GM19025 (cell line): ENCODE measurements at regions not wholly inside any gene's neighbourhood (a gene's known extent, or its start where the extent isn't known, plus 50 kb on each side); places are given as distances from the start of the nearest gene placed in this dataset.
"Not testable (repeated sequence)": the region's sequence is repeated elsewhere in the genome, so short reads cannot be mapped to it uniquely, and the experiment has no call there.

Experiments
- ATAC-seq: cut with Tn5 transposase; IDR thresholded peaks from one replicate; pipeline ENCODE4 v1.9.1; 2021; ENCODE audit warnings: mild to moderate bottlenecking, low read depth, moderate library complexity; ENCODE audit not compliant: unreplicated experiment

DNA sequence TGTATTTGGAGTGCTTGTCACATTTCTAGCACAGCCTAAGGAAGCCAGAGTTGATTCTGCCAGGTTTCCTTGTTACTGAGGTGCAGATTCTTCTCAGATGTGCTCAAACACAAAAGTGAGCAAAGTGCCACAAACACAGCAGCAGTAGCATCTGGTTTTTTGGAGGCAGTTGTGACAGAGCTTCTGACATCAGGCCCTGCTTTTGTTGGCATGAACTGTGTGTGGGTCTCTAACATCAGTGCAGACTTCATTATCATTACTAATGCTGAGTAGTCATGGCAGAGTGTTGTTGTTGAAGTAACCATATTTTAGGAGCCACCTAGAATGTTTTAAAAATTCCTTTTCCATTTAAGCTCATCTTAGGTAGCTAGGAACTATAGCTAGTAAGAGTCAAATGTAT lies 656.6 kb downstream of the ANKRD50 start:
- no peak for ATAC-seq

DNA sequence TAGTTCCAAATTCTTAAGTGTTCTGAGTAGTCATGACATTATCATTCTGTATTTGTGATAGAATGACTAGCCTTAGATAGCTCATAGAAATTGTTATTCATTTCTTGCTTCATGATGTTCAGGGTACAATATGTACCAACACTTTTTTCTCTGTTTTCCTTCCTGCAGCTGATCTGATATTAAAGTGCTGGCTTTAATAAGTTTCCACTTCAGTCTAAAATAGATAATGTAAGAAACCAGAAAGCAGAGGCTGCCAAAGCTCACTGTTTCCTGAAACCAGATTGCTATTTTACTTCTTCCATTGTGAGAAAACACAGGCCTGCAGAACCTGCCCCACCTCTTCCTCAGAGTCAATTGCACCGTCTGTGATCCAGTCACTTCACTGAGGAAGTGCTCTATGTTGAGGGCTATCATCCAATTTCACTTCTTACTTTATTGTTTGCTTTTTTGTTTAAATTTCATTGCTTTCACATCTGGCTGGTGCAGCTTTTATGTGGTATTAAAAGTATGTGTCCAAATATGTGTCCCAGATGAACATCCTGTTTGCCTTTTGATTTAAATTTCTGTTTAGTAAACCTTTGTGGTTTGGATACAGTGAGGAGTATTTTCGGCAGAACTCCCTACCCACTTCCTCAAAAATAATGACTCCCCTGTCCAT lies 652.1 kb downstream of the ANKRD50 start:
- ATAC-seq: no peak

DNA sequence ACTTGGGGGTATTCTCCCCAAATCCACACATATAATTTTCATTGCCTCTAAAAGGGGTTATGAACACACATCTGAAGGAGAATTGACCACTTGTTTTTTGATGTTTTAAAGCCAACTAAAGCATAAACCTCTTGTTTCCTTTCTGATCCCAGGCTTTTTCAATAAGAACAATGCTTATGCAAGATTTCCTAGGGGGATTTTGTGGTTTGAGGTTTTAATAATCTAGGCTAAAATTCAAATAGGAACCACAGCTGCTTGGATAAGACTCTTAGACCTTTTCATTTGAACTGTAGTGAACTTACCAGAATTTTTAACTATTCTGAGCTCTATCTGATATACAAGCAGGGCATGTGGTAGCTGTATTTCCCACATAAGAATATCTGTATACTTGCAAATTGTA lies 651.1 kb downstream of the ANKRD50 start:
- no peak for ATAC-seq

DNA sequence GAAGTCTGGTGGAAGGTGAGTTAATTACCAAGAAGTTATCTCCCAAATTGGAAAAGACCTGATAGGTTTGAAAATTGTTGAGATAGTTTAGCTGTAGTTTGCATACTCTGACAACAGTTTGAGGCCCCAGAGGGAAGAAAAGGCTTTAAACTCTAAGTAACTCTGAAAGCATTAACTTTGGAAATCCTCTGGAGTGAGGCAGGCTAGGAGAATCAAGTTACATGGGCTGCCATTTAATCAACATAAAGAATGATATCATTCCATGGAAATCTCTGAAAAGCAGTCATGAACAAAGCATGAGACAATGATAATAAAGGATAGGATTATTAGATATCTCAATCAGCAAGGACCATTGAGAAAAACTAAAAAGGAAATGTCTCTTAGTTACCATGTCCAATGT lies 647.1 kb downstream of the ANKRD50 start:
- no peak for ATAC-seq

DNA sequence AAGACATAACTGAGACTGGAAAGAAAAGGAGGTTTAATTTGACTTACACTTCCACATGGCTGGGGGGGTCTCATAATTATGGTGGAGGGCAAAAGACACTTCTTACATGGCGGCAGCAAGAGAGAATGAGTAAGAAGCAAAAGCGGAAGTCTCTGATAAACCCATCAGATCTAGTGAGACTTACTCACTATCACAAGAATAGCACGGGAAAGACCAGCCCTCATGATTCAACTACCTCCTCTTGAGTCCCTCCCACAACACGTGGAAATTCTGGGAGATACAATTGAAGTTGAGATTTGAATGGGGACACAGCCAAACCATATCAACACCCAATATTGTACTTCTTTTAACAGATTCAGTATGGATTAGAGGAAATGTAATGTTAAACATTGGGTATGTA lies 646.6 kb downstream of the ANKRD50 start:
- no peak for ATAC-seq

DNA sequence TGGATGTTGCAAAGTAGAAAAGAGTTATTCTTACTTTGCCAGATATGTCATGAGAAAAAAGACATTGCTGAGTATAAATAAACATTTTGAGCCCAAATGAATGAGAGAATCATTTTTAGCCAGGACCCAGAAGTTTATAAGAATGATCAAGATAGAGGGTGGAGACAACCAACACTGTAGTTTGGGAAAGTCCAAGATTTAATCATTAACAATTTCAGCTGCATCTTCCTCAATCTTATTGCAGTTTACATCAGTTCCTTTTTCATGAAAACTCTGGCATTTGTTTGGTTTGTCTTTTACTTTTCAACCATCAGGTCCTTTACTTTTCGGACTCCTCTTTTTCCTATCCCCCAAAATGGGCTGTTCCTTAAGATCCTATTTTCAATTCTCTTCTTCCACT lies 645.9 kb downstream of the ANKRD50 start:
- ATAC-seq: no peak

DNA sequence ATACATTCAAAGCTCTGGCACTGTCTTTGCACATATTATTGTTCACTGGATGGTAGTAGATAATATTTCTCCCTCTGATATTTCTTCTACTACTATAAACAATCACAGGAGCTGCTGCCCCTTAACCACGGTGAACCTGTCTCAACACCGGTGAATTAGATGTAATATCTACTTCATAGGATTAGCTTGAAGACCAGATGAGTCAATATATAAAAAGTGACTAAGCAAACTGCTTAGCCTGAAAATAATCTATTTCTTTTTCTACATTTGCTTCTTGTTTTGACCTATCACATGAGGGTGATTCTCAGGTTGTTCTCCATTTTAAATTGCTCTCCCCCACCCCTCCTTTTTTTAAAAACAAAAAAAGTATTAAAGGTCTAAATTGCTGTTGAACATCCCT lies 645.5 kb downstream of the ANKRD50 start:
- no peak for ATAC-seq

DNA sequence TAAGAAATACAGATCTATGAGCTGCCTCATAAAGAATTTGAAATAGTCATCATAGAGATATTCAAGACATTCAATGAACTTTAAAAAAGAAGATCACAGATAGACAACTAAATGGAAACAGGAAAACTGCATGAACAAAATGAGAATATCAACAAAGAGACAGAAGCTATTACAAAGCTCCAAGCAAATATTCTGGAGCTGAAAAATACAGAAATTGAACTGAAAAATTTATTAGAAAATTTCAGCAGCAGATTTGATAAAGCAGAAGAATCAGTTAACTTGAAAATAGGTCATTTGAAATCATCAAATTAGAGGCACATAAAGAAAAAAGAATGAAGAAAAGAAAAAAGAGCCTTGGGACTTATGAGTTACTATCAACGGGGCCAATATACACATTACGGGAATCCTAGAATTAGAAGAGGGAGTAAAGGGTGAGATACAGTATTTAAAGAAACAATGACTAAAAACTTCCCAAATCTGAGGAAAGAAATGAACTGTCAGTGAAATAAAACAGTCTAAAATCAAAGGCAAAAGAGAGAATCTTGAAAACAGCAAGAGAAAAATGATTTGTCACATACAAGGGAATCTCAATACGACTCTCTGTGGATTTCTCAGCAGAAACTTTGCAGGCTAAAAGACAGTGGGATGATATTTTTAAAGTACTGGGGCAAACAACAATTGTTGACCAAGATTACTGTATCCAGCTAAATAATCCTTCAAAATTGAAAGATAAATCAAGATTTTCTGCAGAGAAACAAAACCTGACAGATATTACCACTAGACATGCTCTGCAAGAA lies 641.6 kb downstream of the ANKRD50 start:
- ATAC-seq: no peak

DNA sequence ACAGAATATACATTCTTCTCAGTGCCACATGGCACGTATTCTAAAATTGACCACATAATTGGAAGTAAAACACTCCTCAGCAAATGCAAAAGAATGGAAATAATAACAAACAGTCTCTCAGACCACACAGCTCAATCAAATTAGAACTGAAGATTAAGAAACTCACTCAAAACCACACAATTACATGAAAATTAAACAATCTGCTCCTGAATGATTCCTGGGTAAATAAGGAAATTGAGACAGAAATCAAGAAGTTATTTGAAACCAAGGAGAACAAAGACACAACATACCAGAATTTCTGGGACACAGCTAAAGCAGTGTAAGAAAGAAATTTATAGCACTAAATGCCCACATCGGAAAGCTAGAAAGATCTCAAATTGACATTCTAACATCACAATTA lies 637.3 kb downstream of the ANKRD50 start:
- not testable (repeated sequence) for ATAC-seq

DNA sequence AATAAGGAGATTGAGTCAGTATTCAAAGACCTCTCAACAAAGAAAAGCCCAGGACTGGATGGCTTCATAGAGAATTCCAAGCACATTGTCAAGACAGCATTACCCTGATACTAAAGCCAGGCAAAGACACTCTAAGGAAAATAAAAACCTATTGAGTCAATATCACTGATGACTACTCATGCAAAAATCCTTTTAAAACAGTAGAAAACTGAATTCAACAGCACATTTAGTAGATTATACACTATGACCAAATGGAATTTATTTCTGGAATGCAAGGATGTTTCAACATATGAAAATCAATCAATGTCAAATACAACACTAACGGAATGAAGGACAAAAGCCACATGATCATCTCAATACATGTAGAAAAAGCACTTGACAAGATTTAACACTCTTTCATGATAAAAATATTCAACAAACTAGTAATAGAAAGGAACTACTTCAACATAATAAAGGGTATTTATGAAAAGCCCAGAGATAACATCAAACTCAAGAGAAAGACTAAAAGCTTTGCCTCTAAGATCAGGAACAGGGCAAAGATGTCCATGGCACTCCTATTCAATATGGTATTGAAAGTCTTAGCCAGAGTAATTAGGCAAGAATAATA lies 633.3 kb downstream of the ANKRD50 start:
- no peak for ATAC-seq

DNA sequence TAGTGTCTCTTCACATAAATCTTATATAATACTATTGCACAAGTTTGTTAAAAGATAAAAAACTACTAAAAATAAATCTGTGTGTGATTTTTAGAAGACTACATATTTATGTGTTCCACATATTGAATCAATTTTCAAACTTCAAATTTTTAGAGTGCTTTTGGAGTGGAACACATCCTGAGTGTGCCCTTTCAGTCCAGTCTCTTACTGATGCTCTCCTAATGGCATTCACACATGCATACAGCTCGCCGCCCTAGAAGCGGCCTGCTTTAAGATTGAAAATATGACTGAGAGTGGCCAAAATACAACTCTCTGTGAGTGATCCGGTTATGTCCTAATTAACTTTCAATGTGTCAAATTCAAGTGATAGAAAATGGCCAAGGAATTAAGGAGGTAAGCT lies 628.8 kb downstream of the ANKRD50 start:
- ATAC-seq: no peak

DNA sequence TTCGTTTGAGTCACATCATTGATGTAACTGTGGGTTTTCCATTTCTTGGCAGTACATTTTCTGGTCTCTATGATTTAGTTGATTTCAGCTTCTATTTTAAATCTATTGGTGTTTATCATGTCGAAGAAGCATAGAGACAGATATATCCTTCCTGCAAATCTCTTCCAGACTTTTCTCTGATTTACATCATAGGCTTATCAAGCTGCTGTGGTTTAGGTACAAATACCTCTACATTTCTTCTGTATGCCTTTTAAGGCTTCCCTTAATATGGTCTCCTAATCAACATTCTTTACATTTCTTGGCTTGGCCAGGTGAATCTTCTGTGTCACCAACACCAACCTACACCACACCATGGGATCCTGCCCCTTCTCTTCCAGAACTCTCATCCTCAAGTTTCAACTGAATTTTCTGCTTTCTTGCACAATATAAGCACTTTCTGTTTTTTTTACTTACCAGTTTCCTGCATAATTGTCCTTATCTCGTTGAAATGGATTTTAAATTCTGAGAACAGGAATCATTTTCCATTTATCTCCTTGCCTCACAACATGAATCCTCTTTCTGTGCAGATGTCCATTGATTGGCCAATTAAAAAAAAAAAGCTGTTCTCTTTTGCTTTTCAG lies 626.9 kb downstream of the ANKRD50 start:
- no peak for ATAC-seq

DNA sequence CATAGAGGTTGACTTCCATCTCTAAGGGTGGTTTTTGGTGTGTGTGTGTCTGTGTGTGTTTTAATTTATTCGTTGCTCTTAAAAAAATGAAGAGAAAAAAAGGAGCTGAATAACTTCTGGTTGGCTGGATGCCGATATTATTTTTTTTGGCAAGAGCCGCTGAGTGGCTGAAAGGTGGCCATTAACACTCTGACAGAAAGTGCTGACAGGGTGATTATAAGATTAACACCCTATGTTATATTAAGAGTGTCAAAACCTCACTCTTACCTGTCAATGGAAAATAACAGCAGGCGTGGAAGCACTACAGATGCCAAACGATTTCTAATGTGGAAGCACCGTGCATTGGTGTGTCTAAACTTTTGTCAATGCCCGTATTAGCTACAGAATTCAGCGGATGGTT lies 622.5 kb downstream of the ANKRD50 start:
- ATAC-seq: no peak

DNA sequence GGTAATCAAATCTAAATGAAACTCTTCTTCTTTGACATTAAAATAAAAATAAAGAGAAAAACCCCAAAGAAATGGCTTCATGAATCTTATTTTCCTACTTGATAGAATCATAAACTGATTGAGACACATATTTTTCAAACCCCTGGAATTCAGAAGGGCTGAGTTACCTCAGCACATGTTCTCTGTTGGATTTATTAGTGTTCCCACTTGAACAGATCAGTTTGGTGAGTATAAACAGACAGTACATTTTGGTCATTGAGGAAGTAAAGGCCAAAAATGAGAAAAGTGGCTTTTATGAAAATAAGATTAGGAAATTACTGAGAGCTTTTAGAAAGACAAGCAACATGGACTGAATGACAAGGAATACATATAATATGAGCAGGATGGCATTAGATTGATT lies 620.4 kb downstream of the ANKRD50 start:
- no peak for ATAC-seq

DNA sequence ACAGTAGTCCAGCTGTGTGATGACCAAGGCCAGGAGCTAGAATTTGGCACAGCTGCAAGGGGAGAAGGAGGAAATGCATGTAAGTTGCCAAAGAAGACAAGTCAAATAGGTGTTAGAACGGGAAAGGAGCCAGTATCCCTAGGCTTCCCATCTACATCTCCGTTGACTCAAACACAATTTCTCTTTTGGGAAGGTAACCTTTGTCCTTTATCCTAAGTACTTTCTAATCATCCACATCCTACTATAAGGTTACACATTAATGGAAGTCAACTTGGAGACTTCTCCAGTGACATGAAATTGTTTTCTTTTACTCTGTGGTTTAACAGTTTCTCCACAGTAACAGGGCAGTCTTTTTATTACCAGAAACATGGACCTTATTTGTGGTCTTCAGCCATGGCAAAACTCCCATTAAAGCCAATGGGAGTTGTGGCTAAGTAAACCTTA lies 620.0 kb downstream of the ANKRD50 start:
- no peak for ATAC-seq

DNA sequence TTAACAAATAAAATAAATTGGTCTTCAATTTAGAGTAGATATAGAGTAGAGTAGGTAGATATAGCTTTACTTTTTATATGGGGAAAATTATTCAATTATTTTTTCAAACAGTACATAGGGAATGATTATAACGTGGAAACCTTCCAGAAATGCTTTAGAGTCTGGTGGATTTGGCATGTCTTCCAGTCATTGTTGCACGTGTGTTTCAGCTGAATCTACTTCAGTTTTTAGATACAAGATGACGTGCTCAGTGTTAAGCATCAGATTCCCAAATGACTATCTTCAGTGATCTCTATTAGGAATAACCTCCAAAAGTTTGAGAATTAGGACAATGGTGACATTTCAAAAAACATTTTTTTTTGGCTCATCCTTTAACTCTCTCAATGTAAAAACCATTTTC lies 616.9 kb downstream of the ANKRD50 start:
- no peak for ATAC-seq

DNA sequence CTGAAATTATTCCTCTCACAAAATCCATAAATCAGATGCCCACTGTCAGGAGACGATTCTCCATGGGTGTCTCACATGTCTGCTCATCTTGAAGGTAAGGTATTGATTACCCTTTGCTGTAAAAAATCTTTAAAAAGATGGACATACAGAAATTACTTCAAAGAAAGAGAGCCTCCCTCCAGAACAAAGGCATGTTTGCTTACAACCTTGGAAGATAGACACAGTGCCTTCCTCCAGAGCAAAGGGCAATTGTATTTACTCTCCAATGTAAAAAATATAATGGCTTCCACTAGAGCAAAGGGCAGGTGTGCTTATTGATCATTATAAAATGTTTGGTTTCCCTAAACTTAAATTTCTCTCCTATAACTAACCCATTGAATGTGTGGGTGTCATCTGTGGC lies 616.2 kb downstream of the ANKRD50 start:
- ATAC-seq: no peak

DNA sequence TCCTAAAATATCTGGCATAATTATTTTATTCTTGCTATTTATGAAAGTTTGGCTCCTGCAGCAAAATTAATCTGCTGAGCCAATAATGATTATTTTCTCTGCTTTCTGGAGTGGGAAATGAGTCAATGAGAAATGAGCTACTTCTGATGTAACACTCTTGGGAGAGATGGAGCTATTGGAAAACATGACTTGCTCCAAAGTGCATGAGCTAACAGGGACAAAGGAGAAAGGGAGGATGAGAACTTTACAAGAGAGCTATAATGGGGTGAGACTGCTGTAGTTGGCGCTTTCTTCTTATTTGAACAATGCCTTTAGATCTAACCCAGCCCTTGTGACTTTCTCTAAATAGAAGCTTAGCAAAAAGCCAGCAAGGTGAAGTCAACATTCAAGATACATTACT lies 615.1 kb downstream of the ANKRD50 start:
- no peak for ATAC-seq

DNA sequence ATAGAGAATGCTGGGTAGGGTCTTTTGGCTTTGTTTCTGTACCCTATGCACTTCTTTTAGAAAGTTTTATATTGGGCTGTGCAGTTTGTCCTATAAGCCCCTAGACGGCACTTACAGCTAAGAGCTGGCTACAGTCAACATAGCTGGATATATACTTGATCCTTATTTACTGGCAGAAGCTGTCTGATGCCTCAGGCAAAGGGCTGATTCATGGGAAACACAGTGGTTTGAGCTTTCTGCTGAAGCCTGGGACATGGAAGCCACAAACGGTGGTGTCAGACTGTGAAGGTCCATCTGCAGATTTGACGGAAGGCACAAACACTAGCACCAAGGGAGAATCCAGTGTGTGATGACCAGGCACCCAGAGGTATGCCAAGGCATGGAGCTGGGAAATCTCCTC lies 608.4 kb downstream of the ANKRD50 start:
- no peak for ATAC-seq

DNA sequence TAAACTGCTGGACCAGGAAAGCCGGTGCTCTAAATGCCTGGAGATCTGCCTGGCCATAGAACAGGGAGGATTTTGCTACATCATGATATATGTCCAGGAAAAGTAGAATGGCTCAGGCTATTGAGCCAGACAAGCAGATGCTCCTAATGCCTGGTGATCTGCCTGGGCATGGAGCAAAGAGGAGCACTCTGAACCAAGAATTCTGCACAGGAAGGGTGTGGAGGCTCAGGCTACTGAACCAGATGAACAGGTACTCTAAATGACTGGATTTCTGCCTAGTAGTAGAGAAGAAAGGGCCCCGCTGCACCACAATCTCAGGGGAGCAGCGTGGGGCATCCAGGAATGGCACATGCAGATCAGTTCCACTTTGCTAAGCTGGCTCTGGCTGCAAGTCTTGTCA lies 607.9 kb downstream of the ANKRD50 start:
- no peak for ATAC-seq

DNA sequence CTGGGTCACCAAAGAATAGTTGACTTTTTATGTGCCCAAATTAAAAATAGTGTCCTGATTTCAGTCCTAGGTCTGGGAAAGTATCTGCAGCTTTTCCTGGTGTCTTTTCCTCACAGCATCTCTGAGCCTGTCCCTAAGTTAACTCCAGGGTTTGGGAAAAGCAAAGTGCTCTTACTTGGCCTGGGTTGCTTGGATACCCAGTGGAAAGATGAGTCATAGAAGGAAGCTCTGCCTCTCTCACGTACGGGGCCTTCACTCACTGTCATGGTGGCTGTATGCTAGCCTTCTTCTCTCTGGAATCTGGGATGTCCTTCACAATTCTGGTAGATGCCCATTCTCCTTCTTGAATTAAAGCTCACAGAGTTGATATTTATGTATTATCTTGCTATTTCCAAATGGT lies 607.3 kb downstream of the ANKRD50 start:
- no peak for ATAC-seq
